Neural cell (in vitro differentiated cells): ENCODE measurements at regions not wholly inside any gene's neighbourhood (a gene's known extent, or its start where the extent isn't known, plus 50 kb on each side); places are given as distances from the start of the nearest gene placed in this dataset.

Experiments used
- CTCF ChIP-seq: fragments of 450-650 bp; IDR thresholded peaks from 2 replicates; pipeline ENCODE4 v1.5.1; 2014; ENCODE audit warnings: antibody characterized with exemption, mild to moderate bottlenecking, moderate library complexity; ENCODE audit not compliant: poor library complexity, severe bottlenecking
- EP300 ChIP-seq: fragments of 450-650 bp; conservative IDR thresholded peaks from 2 replicates; pipeline ENCODE4 v1.6.1; 2014; ENCODE audit warnings: antibody characterized with exemption, mild to moderate bottlenecking, moderate library complexity; ENCODE audit not compliant: poor library complexity, severe bottlenecking
- EZH2 ChIP-seq: fragments of 200-600, 300-800 bp; shearing (Covaris generic), sonication (generic); IDR thresholded peaks from 2 replicates; pipeline ENCODE4 v1.6.1; 2014; ENCODE audit warnings: antibody characterized with exemption, low read length, borderline replicate concordance, mild to moderate bottlenecking; ENCODE audit not compliant: insufficient read depth, poor library complexity, severe bottlenecking
- MXI1 ChIP-seq: fragments of 450-650 bp; conservative IDR thresholded peaks from 2 replicates; pipeline ENCODE4 v1.6.1; 2014; ENCODE audit warnings: antibody characterized with exemption, mild to moderate bottlenecking; ENCODE audit not compliant: poor library complexity, severe bottlenecking
- POLR2AphosphoS5 ChIP-seq: IDR thresholded peaks from 2 replicates; pipeline ENCODE4 v1.6.1; 2012
- RAD21 ChIP-seq: fragments of 450-650 bp; conservative IDR thresholded peaks from 2 replicates; pipeline ENCODE4 v1.6.1; 2014; ENCODE audit warnings: antibody characterized with exemption, mild to moderate bottlenecking, moderate library complexity
- REST ChIP-seq: IDR thresholded peaks from 2 replicates; pipeline ENCODE4 v1.6.1; 2012; ENCODE audit warnings: borderline replicate concordance
- TAF1 ChIP-seq: IDR thresholded peaks from 2 replicates; pipeline ENCODE4 v1.6.1; 2012; ENCODE audit warnings: low read depth

- TF ChIP-seq CTCF (no peak), POLR2AphosphoS5 (no peak), REST (no peak), EZH2 (no peak), TAF1 (no peak), EP300 (no peak), RAD21 (no peak), MXI1 (no peak)
Observed at GRCh38 chr19:20472854-20473253, 92.7 kb downstream of the ZNF737 start.
